M059J (cell line): ENCODE measurements at regions not wholly inside any gene's neighbourhood (a gene's known extent, or its start where the extent isn't known, plus 50 kb on each side); places are given as distances from the start of the nearest gene placed in this dataset.

Experiments
- DNase-seq: peaks from one replicate; pipeline ENCODE4 v3.0.0-alpha.2; 2012; ENCODE audit warnings: low read depth

DNA sequence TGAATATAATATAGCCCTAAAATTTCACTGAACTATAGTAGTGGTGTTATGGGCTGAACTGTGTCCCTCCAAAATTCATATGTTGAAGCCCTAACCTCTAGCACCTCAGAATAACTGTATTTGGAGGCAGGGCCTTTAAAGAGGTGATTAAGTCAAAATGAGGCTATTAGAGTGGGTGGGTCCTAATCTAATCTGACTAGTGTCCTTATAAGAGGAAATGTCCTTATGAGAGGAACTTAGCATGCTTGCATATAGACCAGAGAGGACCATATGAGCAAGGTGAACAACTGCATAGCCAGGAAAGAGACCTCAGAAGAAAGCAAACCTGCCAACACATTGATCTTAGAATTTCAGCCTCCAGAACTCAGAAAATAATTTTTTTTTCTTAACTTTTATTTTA is 238.4 kb downstream of the ZEB2 start:
- no peak for DNase-seq

DNA sequence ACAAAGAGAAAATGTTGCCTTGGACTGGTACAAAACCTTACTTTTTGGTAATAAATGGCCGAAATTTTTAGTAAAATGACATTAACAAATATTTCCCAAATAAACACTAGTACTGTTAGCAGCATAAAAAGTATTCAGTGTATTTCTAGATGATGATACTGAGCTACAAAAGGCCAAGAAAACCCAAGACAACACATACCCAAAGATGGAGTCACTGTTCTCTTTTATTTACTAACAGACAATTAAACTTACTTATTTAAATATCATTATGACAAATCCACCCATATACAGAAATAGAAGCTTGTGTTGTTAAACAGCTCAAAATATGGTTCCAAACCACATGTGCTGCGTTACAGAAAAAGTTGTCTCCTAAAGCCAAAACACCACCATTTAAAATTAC is 239.9 kb downstream of the ZEB2 start:
- DNase-seq: no peak

DNA sequence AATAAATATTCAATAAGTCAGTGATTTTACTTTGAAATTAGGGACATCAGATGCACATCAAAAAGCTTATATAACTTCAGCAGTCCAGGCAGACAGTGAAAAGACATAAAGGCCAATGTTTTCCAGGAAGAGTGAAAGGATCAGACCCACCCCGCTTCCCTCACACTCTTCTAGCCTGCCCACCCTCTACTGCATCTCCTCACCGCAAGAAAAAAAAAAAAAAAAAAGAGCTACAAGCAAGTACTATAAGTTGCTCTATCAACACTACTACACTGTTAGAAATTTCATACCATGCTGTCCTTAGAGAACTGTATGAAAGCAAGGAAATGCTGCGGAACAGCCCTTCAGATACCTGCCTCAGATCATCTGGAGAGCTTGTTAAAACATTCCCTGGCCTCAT is 240.8 kb downstream of the ZEB2 start:
- no peak for DNase-seq

DNA sequence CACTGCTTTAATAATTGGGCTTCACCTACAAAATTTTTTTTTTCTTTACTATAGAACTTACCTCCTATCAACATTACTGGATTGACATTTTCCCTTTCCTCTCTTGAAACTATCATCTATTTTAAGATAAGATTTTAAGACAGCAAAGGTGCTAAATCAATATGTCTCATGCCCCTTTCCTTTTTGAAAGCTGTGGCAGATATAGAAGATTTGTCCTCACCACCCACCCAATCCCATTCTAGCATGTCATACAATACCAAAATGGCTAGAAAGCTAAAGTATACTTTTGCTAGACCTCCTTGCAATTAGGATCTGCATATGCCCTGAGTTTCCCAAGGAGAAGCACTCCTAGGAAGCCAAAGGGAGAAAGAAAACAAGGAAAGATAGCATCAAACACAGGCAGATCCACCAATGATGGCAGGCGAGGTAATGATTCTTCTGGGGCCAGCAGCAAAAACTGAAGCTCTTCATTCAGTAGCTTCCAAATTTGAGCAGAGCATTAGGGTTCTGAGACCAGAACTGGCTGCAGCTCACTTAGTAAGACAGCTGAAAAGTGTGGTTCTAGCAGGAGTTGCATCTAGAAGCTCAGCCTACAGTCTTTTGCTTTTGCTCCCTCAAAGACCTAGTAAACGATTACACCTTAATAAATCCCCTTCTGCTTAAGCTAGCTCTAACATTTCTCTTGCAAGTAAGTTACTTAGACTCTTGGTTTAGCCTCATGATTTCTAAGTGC is 242.1 kb downstream of the ZEB2 start:
- no peak for DNase-seq

DNA sequence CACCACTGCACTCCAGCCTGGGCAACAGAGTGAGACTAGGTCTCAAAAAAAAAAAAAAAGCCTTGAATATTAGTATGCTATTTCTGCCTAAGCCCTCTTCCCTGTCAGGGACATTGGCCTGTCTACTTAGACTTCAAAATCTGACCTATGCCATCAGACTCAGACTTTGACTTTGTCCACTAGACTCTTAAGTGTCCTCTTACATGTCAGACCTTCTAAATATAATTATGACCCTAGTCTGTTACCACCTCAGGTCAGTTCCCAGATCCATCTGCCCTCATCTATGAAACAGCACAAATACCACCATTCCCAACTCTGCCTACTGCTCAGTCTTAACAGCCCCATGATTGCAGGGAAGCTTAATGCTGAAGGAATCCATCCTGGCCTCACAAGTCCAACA is 244.6 kb downstream of the ZEB2 start:
- no peak for DNase-seq

DNA sequence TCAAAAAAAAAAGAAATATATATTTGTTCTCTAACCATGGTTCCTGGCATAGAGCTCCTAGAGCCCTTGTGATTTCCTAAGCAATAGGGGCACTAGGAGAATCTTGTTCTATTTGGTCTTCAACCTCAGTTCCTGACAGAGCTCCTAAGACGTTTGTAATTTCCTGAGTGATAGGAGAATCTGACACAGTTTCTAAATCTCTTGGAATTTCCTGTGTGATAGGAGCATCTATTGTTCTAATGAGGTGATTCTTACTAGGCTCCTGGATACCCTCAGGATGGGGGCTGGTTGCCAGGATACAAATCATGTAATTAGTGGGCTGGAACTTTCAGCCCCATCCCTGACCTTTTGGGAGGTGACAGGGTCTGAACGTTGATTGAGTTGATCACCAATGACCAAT is 245.8 kb downstream of the ZEB2 start:
- DNase-seq: peak; percentile 5

DNA sequence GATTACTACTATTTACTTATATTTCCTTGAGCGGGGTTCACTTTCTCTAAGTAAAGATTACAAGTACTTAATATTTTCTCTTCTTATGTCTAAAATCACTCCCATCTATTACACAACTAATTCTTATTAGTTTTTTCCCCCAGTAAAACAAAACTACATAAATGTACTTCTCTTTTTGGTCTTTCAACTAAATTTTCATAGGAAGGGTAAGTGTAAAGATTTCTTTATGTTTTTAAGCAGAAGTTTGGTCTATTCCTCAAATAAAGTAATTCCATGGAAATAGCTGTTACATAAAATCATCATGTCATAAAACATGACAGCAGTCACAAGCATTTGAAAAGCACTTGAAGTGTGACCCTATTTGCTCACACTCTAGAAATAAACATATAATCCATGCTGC is 249.0 kb downstream of the ZEB2 start:
- DNase-seq: no peak

DNA sequence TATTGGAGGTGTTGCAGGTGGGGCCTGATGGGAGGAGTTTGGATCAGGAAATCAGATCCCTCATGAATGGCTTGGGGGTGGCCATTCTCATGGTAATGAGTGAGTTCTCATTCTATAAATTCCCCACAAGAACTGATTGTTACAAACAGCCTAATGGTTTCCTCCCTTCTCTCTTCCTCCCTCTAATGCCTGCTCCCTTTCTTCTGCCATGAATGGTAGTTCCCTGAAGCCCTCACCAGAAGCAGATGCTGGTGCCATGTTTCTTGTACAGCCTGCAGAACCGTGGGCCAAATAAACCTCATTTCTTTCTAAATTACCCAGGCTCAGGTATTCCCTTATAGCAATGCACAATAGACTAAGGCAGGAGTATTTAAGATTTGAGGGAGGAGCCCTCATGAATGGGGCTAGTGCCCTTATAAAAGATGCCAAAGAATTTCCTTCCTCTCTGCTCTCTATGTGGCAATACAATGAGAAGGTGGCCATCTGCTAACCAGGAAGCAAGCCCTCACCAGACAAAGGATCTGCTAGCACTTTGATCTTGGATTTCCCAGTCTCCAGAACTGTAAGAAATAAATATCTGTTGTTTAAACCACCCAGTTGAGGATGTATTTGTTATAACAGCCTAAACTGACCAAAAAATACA is 251.8 kb downstream of the ZEB2 start:
- DNase-seq: no peak

DNA sequence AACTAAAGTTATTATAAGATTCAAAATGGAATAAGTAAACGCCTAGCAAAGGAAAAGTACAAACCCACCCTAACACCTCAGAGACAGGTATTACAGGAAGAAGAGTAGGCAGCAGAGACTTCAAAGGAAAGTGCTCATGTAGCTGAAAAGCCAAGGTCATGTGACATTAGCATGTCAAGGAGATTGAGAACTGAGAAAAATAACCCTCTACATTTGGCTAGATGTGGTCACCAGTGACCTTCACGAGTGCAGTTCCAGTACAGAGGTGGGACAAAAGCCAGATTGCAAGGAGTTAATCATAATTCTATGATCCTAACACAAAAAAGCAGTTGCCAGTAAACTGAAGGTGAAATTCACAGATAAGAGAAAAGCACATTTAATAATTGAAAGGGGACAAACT is 252.7 kb downstream of the ZEB2 start:
- DNase-seq: no peak

DNA sequence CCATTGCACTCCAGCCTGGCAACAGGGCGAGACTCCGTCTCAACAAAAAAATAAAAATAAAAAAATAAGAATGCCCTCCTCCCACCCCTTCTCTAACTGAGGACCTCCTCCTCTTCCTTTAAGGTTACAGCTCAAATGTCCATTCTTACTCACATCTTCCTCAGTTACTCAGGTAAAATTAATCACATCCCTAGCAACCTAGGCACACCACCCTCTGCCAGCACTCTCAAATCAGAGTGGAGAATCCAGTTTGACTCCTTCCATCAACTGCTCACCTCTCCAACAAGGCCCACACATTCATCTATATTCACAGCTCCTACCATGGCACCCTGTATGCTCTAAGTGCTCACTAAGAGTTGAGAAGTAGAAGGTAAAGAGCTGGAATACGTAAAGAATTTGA is 254.3 kb downstream of the ZEB2 start:
- DNase-seq: no peak

DNA sequence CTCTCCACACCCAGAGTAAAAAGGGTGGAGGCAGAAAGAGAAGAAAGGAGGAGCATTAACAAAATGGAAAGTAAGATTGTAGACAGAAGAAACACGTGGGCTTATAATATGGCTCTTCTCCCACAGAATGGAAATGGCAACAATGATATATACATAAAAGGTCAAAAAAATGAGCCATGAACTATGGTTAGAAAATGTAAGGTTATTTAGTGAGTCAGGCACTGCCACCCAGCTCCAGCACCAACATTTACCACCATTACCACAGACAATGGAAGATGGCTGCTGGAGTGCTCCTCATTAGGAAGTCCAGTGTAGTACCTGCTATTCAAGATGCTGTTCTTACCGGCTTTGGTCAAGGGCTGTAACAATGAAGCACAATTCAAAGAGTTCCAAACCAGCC is 258.0 kb downstream of the ZEB2 start:
- no peak for DNase-seq

DNA sequence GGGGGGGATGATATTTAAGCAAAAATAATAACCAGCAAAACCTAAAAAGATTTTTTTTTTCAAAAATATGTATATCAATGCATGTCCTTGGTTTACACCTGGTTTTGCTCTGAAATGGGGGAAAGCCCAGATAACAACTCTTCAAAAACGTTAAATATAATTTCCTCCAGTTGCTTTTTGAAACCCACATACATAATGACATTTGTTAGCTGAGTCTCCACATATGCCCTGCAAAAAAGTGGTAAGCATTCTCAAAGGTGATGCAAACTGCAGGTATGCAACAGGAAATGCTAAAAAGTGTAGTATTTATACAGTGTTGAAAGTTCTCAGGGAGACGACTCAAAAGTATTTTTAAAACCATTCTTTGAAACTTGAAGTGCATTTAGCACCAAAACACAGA is 258.6 kb downstream of the ZEB2 start:
- no peak for DNase-seq

DNA sequence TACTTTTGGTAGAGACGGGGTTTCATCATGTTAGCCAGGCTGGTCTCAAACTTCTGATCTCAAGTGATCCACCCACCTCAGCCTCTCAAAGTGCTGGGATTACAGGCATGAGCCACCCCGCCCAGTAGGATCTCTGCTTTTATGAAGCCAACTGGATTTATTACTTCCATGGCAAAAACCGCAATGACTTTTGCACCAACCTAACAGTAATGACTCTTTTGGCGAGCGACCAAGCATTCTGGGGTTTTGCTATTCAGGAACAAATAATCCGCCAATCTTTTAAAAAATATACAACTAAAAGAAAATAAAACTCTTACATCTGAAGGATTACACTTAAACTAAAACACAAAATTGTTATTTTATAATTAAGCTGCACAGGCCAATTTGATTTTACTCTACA is 260.6 kb downstream of the ZEB2 start:
- DNase-seq: no peak

DNA sequence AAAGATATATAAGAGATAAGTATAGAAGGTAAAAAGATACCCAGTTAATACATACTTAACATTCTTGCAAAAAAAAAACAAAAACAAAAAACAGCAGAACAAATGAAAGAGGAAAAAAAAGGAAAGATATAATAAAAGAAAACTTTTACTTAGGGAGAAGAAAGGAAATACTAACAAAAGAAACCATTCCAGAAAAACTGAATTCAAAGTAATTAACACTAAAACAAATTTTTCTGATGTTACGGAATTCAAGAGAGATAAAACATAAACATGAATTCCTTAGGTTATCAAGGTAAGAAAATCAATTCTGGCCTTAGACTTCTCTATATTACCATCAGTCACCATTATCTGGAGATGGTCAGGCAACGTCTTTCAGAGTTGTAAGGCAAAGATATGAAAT is 261.8 kb downstream of the ZEB2 start:
- DNase-seq: no peak

DNA sequence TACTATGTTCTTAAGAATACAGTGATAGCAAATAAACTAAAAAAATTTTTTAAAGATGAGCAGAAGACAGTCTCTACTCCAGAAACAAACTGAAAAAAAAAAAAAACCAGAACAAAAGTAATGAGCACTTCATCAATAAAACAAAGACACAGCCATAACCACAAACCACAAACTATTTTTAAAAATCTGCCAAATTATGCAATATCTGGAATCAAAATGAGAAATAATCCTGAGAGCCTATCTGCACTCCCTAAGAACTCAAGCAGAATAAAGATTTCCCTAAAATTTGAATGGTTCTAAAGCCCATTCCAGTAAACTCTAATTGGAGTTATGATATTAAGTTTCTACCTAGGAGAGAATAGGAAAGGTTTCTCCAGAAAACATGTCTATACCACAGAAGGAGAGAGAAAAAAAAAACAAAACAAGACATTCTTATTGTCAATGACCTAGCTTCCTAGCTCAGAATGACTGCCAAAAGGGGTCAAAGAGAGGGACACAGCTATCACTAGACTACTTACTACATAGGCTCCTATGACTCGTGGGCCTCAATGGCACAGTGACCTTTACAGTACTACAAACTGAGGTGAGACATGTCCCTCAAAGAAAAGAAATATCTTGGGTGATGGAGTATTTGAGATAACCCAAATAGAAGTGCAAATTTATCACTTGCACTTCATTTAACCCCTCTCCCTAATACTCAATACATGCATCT is 262.8 kb downstream of the ZEB2 start:
- DNase-seq: peak; percentile 15

DNA sequence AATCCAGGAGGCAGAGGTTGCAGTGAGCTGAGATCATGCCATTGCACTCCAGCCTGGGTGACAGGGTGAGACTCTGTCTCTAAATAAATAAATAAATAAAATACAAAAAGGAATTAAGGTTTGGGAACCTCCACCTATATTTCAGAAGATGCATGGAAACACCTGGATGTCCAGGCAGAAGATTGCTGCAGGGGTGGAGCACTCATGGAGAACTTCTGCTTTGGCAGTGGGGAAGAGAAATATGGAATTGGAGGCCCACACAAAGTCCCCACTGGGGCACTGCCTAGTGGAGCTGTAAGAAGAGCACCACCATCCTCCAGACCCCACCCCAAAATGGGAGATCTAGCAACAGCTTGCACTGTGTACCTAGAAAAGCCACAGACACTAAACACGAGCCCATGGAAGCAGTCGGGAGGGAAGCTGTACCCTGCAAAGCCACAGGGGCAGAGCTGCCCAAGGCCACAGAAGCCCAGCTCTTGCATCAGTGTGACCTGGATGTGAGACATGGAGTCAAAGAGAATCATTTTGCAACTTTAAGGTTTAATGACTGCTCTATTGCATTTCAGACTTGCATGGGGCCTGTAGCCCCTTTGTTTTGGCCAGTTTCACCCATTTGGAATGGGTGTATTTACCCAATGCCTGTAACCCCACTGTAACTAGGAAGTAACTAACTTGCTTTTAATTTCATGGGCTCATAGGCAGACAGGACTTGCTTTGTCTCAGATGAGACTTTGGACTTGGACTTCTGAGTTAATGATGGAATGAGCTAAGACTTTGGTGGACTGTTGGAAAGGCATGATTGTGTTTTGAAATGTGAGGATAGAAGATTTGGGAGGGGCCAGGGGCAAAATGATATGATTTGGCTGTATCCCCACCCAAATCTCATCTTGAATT is 265.3 kb downstream of the ZEB2 start:
- no peak for DNase-seq

DNA sequence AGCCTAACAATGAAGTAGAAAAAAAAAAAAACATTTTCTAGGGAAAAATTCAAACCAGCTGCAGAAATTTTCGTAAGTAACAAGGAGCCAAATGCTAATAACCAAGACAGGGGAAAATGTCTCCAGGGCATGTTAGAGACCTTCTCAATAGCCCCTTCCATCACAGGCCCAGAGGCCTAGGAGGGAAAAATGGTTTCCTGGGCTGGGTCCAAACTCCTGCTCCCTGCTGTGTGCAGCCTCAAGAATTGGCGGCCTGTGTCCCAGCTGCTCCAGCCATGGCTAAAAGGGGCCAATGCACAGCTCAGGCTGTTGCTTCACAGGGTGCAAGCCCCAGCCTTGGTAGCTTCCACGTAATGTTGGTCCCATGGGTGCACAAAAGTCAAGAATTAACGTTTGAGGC is 266.2 kb downstream of the ZEB2 start:
- DNase-seq: no peak

DNA sequence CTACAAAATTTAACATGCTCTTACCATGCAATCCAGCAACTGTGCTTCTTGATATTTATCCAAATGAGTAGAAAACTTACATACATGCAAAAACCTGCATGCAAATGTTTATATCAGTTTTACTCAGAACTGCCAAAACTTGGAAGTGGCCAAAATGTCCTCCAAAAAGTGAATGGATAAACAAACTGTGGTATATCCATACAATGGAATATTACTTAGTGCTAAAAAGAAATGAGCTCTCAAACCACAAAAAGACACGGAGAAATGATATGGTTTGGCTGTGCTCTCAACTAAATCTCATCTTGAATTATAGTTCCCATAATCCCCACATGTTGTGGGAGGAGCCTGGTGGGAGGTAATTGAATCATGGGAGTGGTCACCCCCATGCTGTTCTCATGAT is 267.2 kb downstream of the ZEB2 start:
- no peak for DNase-seq

DNA sequence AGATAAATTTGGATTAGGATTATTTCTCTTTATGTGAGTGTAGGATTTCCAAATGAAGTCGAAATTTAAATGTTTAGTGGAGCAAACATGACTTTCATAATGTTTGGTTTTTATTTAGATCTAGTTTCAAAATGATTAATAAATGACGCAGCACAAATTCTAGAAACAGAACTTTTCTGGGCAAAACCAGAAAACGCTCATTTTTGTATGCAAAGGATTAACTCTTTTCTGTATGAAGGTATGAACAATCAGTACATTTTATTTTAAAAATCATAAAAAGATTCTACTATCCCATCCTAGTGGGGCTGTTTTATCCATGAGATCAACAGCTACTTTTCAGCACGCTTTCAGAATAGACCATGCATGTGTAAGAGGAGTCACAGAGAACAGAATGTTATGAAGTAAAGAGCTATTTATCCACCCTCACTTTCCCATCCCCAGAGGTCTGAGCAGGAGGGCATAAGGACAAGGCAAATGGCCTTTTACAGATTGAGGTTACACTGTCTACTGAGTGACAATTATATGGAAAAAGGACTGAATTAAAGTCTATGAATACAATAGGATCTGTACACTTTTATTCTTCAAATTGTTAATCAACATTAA is 270.8 kb downstream of the ZEB2 start:
- no peak for DNase-seq

DNA sequence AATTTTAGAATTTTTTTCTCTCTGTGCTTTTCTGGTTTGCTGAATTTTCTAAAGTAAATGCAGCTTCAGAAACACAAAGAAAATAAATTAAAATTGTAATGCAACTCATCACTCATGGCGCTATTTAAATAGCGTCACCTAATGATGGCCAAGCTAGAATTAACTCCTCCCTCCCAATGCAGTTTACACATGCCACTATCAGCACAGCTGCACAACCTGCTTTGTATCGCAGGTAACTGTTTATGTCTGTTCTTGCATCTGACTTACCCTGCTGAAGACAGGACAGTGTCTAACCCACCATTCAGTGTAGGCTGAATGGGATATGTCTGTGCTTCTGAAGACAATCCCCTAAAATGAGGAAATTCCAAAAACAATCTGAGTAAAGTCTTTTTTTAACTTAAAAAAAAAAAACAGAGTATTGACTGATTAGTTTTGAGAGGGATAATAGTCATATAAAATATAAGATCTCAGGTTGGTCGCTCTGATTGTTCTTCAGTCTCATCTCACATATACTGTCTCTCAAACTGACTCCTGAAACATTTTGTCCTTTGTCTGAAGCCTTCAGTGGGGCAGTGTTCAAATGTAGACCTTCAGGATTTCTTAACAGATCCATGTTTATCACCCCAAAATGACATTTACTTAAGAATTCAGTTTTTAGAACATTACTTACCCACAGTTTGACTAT is 271.4 kb downstream of the ZEB2 start:
- DNase-seq: no peak

DNA sequence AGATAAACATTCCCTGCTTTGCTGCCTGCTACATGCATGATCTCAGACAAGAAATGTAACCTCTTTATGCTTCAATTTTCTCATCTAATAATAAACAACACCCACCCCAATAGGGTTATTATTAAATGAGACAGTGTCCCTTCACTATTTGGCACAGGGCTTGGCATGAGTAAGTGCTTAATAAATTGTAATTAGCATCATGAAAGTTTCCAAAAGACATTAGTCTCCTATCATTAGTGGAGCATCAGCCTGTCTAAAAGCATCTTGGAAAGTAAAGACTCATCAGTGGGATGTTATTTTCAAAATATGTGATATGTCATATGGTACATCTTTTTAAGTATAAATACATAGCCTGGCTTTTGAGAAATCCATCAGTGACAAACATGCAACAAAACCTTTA is 275.0 kb downstream of the ZEB2 start:
- no peak for DNase-seq
